ENCODE measurements at regions not wholly inside any gene's neighbourhood (a gene's known extent, or its start where the extent isn't known, plus 50 kb on each side); places are given as distances from the start of the nearest gene placed in this dataset.

- no peak for TF ChIP-seq POLR2A (IDR thresholded peaks at IDR 0.05)
- TF ChIP-seq CTCF (IDR thresholded peaks at IDR 0.05), result no peak
These were observed 100.9 kb upstream of the TMEM170B start for GRCh38 chr6:11436508-11437096.
